ENCODE measurements at regions not wholly inside any gene's neighbourhood (a gene's known extent, or its start where the extent isn't known, plus 50 kb on each side); places are given as distances from the start of the nearest gene placed in this dataset.

- Histone ChIP-seq H3K9me3 (no peaks in the 10 kb centered on the region), H3K27ac (no peak overlapping the region), H3K4me3 (no peak overlapping the region), H3K36me3 (no peaks in the 10 kb centered on the region), H3K4me1 (ENCODE audit: control insufficient read depth in 1 of 2, low read depth in 2 of 2) (no peaks in the 10 kb centered on the region), H3K27me3 (replicated peaks; ENCODE audit: insufficient read depth) (no peaks in the 10 kb centered on the region)
- no peak for TF ChIP-seq CTCF (IDR thresholded peaks at IDR 0.05)
- DNase-seq (ENCODE audit: low spot score) (no peak), ATAC-seq (ENCODE audit: insufficient number of reproducible peaks, low FRiP score, low read depth) (no peak)
These were observed 299.2 kb downstream of the ELAVL2 start for GRCh38 chr9:23526806-23527205.

- Histone ChIP-seq H3K36me3 (no peaks in the 10 kb centered on the region), H3K27ac (no peak overlapping the region), H3K9me3 (no peaks in the 10 kb centered on the region), H3K4me1 (ENCODE audit: control insufficient read depth in 1 of 2, low read depth in 2 of 2) (no peaks in the 10 kb centered on the region), H3K27me3 (replicated peaks; ENCODE audit: insufficient read depth) (no peaks in the 10 kb centered on the region), H3K4me3 (no peak overlapping the region)
- ATAC-seq (ENCODE audit: insufficient number of reproducible peaks, low FRiP score, low read depth) (no peak), DNase-seq (ENCODE audit: low spot score) (no peak)
- TF ChIP-seq CTCF (IDR thresholded peaks at IDR 0.05) = no peak
These were observed 293.8 kb downstream of the ELAVL2 start for GRCh38 chr9:23532282-23532681.

- no peaks in the 10 kb centered on the region for H3K4me1 ChIP-seq (ENCODE audit: control insufficient read depth in 1 of 2, low read depth in 2 of 2)
- DNase-seq (ENCODE audit: low spot score) (no peak), ATAC-seq (ENCODE audit: insufficient number of reproducible peaks, low FRiP score, low read depth) (no peak)
- no peak for TF ChIP-seq CTCF (IDR thresholded peaks at IDR 0.05)
- no peaks in the 10 kb centered on the region for H3K36me3 ChIP-seq
- no peaks in the 10 kb centered on the region for H3K9me3 ChIP-seq
- H3K27me3 ChIP-seq (replicated peaks; ENCODE audit: insufficient read depth) = no peaks in the 10 kb centered on the region
- H3K27ac ChIP-seq = no peak overlapping the region
- H3K4me3 ChIP-seq = peak overlapping the region; percentile 50
These were observed 288.6 kb downstream of the ELAVL2 start for GRCh38 chr9:23537192-23538066.

- Histone ChIP-seq H3K4me1 (ENCODE audit: control insufficient read depth in 1 of 2, low read depth in 2 of 2) (no peaks in the 10 kb centered on the region), H3K27ac (no peak overlapping the region), H3K36me3 (no peaks in the 10 kb centered on the region), H3K27me3 (replicated peaks; ENCODE audit: insufficient read depth) (no peaks in the 10 kb centered on the region), H3K4me3 (no peak overlapping the region), H3K9me3 (no peaks in the 10 kb centered on the region)
- TF ChIP-seq CTCF (IDR thresholded peaks at IDR 0.05) = no peak
- ATAC-seq (ENCODE audit: insufficient number of reproducible peaks, low FRiP score, low read depth) (no peak), DNase-seq (ENCODE audit: low spot score) (no peak)
These were observed 288.0 kb downstream of the ELAVL2 start for GRCh38 chr9:23538067-23538402.

- H3K27me3 ChIP-seq (replicated peaks; ENCODE audit: insufficient read depth) = no peaks in the 10 kb centered on the region
- H3K36me3 ChIP-seq = no peaks in the 10 kb centered on the region
- H3K9me3 ChIP-seq = no peaks in the 10 kb centered on the region
- DNase-seq (ENCODE audit: low spot score) = no peak
- no peak for ATAC-seq (ENCODE audit: insufficient number of reproducible peaks, low FRiP score, low read depth)
- H3K4me1 ChIP-seq (ENCODE audit: control insufficient read depth in 1 of 2, low read depth in 2 of 2) = no peaks in the 10 kb centered on the region
- TF ChIP-seq CTCF (IDR thresholded peaks at IDR 0.05) = no peak
- H3K27ac ChIP-seq = no peak overlapping the region
- no peak overlapping the region for H3K4me3 ChIP-seq
These were observed 287.5 kb downstream of the ELAVL2 start for GRCh38 chr9:23538461-23539003.

All from thoracic aorta (tissue), 2 donors.